IPS DF 4.7 (cell line): ENCODE measurements at regions not wholly inside any gene's neighbourhood (a gene's known extent, or its start where the extent isn't known, plus 50 kb on each side); places are given as distances from the start of the nearest gene placed in this dataset.

Source experiments
- DNase-seq: peaks from one replicate; pipeline ENCODE4 v3.0.0-alpha.2; 2013; ENCODE audit warnings: low spot score; ENCODE audit errors: extremely low read depth

- DNase-seq, result no peak
These were observed 243.2 kb upstream of the VEPH1 start for GRCh38 chr3:157746391-157746790.

- no peak for DNase-seq
These were observed 238.4 kb upstream of the VEPH1 start for GRCh38 chr3:157741607-157742006.

- no peak for DNase-seq
These were observed 235.2 kb upstream of the VEPH1 start for GRCh38 chr3:157738441-157738840.

- no peak for DNase-seq
These were observed 215.6 kb upstream of the VEPH1 start for GRCh38 chr3:157718800-157719199.

- DNase-seq, result no peak
These were observed 209.9 kb upstream of the VEPH1 start for GRCh38 chr3:157713101-157713500.

GRCh38 chr3:157705258-157705657 lies 202.0 kb upstream of the VEPH1 start:
- DNase-seq, result no peak

- DNase-seq, result no peak
These were observed 197.2 kb upstream of the VEPH1 start for GRCh38 chr3:157700405-157700804.

- no peak for DNase-seq
These were observed 192.4 kb upstream of the VEPH1 start for GRCh38 chr3:157695586-157695985.

GRCh38 chr3:157695103-157695502 lies 191.9 kb upstream of the VEPH1 start:
- DNase-seq, result no peak

- DNase-seq, result no peak
These were observed 190.5 kb upstream of the VEPH1 start for GRCh38 chr3:157693762-157694161.

- no peak for DNase-seq
These were observed 189.3 kb upstream of the VEPH1 start for GRCh38 chr3:157692468-157692867.

GRCh38 chr3:157683668-157684067 lies 180.5 kb upstream of the VEPH1 start:
- DNase-seq, result no peak

GRCh38 chr3:157672061-157672460 lies 168.8 kb upstream of the VEPH1 start:
- DNase-seq, result no peak

- no peak for DNase-seq
These were observed 168.4 kb upstream of the VEPH1 start for GRCh38 chr3:157671656-157672055.

- no peak for DNase-seq
These were observed 166.2 kb upstream of the VEPH1 start for GRCh38 chr3:157669416-157669815.

GRCh38 chr3:157667493-157667892 lies 164.3 kb upstream of the VEPH1 start:
- DNase-seq, result no peak

- no peak for DNase-seq
These were observed 159.0 kb upstream of the VEPH1 start for GRCh38 chr3:157662171-157662570.

- DNase-seq, result no peak
These were observed 157.6 kb upstream of the VEPH1 start for GRCh38 chr3:157660847-157661246.

- no peak for DNase-seq
These were observed 149.2 kb upstream of the VEPH1 start for GRCh38 chr3:157652366-157652765.

- no peak for DNase-seq
These were observed 147.5 kb upstream of the VEPH1 start for GRCh38 chr3:157650699-157651098.

GRCh38 chr3:157650172-157650571 lies 147.0 kb upstream of the VEPH1 start:
- no peak for DNase-seq

GRCh38 chr3:157649511-157649910 lies 146.3 kb upstream of the VEPH1 start:
- no peak for DNase-seq

- no peak for DNase-seq
These were observed 144.6 kb upstream of the VEPH1 start for GRCh38 chr3:157647820-157648219.

GRCh38 chr3:157639756-157640426 lies 136.7 kb upstream of the VEPH1 start:
- DNase-seq, result no peak
